GM12875 (cell line): ENCODE measurements at regions not wholly inside any gene's neighbourhood (a gene's known extent, or its start where the extent isn't known, plus 50 kb on each side); places are given as distances from the start of the nearest gene placed in this dataset.

Experiments used
- H3K4me3 ChIP-seq: one replicate; pipeline ENCODE4 v1.5.1; 2011; ENCODE audit warnings: low read depth, low read length, control low read depth
- CTCF ChIP-seq: IDR thresholded peaks from 2 replicates; pipeline ENCODE4 v1.5.1; 2011; ENCODE audit warnings: low read depth, mild to moderate bottlenecking, control low read depth, inconsistent platforms, low read length, moderate library complexity, borderline replicate concordance; ENCODE audit not compliant: insufficient read depth

GRCh38 chr5:143574236-143574635 lies 170.8 kb upstream of the NR3C1 start:
- H3K4me3 ChIP-seq = no peak overlapping the region
- no peak for TF ChIP-seq CTCF

GRCh38 chr5:143573568-143574170 lies 170.2 kb upstream of the NR3C1 start:
- no peak overlapping the region for H3K4me3 ChIP-seq
- no peak for TF ChIP-seq CTCF

GRCh38 chr5:143572671-143573070 lies 169.2 kb upstream of the NR3C1 start:
- TF ChIP-seq CTCF = no peak
- H3K4me3 ChIP-seq = no peak overlapping the region

GRCh38 chr5:143571642-143572624 lies 168.4 kb upstream of the NR3C1 start:
- no peak for TF ChIP-seq CTCF
- no peak overlapping the region for H3K4me3 ChIP-seq

- no peak overlapping the region for H3K4me3 ChIP-seq
- no peak for TF ChIP-seq CTCF
These were observed 167.5 kb upstream of the NR3C1 start for GRCh38 chr5:143570989-143571388.

- no peak overlapping the region for H3K4me3 ChIP-seq
- no peak for TF ChIP-seq CTCF
These were observed 166.5 kb upstream of the NR3C1 start for GRCh38 chr5:143569722-143570567.
